ENCODE measurements at regions not wholly inside any gene's neighbourhood (a gene's known extent, or its start where the extent isn't known, plus 50 kb on each side); places are given as distances from the start of the nearest gene placed in this dataset.

DNA sequence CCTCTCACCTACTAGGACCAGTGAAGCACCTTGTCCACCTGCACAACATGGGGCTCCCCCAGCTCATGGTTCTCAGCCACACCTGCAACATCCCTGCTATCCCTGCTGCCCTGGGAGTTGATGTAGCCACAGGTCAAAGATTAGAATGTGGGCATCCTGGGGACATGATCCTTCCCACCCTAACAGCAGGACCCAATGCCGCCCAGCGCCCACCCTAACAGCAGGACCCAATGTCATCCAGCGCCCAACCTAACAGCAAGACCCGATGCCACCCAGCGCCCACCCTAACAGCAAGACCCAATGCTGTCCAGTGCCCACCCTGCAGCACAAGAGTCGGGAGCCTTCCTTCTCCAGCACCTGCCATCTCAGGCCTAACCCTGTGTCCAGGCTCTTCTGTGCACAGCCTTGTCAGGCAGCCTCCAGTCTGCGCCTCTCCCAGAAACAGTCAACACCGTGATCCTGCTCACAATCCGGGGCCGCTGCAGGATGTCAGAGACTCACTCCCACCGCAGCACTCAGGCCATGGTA lies 237.3 kb upstream of the SALL3 start:
- TF ChIP-seq RAD21 (conservative IDR thresholded peaks at IDR 0.05) (no peak), SMC3 (conservative IDR thresholded peaks at IDR 0.05; ENCODE audit: poor library complexity) (no peak), MXI1 (conservative IDR thresholded peaks at IDR 0.05; ENCODE audit: poor library complexity, severe bottlenecking) (no peak), EP300 (conservative IDR thresholded peaks at IDR 0.05; ENCODE audit: poor library complexity, severe bottlenecking) (no peak), TAF1 (IDR thresholded peaks at IDR 0.05; ENCODE audit: low read depth) (no peak), EZH2 (IDR thresholded peaks at IDR 0.05; ENCODE audit: borderline replicate concordance, insufficient read depth, low read length, poor library complexity, severe bottlenecking) (no peak), POLR2AphosphoS5 (IDR thresholded peaks at IDR 0.05) (no peak)
- TF ChIP-seq, protein P1, sequence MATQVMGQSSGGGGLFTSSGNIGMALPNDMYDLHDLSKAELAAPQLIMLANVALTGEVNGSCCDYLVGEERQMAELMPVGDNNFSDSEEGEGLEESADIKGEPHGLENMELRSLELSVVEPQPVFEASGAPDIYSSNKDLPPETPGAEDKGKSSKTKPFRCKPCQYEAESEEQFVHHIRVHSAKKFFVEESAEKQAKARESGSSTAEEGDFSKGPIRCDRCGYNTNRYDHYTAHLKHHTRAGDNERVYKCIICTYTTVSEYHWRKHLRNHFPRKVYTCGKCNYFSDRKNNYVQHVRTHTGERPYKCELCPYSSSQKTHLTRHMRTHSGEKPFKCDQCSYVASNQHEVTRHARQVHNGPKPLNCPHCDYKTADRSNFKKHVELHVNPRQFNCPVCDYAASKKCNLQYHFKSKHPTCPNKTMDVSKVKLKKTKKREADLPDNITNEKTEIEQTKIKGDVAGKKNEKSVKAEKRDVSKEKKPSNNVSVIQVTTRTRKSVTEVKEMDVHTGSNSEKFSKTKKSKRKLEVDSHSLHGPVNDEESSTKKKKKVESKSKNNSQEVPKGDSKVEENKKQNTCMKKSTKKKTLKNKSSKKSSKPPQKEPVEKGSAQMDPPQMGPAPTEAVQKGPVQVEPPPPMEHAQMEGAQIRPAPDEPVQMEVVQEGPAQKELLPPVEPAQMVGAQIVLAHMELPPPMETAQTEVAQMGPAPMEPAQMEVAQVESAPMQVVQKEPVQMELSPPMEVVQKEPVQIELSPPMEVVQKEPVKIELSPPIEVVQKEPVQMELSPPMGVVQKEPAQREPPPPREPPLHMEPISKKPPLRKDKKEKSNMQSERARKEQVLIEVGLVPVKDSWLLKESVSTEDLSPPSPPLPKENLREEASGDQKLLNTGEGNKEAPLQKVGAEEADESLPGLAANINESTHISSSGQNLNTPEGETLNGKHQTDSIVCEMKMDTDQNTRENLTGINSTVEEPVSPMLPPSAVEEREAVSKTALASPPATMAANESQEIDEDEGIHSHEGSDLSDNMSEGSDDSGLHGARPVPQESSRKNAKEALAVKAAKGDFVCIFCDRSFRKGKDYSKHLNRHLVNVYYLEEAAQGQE (IDR thresholded peaks at IDR 0.05; ENCODE audit: borderline replicate concordance): no peak
- TF ChIP-seq, protein P2, sequence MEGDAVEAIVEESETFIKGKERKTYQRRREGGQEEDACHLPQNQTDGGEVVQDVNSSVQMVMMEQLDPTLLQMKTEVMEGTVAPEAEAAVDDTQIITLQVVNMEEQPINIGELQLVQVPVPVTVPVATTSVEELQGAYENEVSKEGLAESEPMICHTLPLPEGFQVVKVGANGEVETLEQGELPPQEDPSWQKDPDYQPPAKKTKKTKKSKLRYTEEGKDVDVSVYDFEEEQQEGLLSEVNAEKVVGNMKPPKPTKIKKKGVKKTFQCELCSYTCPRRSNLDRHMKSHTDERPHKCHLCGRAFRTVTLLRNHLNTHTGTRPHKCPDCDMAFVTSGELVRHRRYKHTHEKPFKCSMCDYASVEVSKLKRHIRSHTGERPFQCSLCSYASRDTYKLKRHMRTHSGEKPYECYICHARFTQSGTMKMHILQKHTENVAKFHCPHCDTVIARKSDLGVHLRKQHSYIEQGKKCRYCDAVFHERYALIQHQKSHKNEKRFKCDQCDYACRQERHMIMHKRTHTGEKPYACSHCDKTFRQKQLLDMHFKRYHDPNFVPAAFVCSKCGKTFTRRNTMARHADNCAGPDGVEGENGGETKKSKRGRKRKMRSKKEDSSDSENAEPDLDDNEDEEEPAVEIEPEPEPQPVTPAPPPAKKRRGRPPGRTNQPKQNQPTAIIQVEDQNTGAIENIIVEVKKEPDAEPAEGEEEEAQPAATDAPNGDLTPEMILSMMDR (IDR thresholded peaks at IDR 0.05; ENCODE audit: poor library complexity, severe bottlenecking): no peak
- no peak overlapping the region for H3K9ac ChIP-seq (ENCODE audit: low read length)
- no peak overlapping the region for H2AFZ ChIP-seq (ENCODE audit: low read depth, low read length)

DNA sequence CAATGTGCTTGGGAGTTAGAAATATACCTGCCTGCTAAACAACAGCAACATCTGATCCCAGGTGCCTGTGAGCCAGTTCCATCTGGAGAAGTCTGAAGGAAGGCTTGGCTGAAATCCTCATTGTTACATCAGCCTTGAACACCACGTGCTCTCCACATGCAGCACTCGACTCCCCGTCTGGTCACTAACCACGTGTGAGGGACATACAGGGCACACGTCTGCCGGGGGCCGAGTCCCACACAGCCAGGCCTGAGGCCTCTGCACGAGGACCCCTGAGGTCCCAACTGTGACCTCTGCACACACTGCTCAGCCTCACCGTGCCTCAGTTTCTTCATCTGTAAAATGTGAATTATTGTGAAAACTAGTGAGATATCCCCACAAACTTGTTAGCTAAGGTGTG lies 236.5 kb upstream of the SALL3 start:
- Histone ChIP-seq H2AFZ (ENCODE audit: low read depth, low read length) (no peak overlapping the region), H3K79me2 (replicated peaks; ENCODE audit: insufficient read depth, low read length) (no peaks in the 10 kb centered on the region), H3F3A (ENCODE audit: insufficient read depth, low read length, poor library complexity, severe bottlenecking) (no peaks in the 10 kb centered on the region), H3K4me3 (ENCODE audit: low read length) (no peak overlapping the region), H3K27ac (ENCODE audit: low read length) (no peak overlapping the region), H3K36me3 (ENCODE audit: insufficient read depth, low read length) (no peaks in the 10 kb centered on the region), H3K9me3 (ENCODE audit: low read length) (no peaks in the 10 kb centered on the region), H3K4me2 (ENCODE audit: low read length) (no peak overlapping the region), H3K9me2 (ENCODE audit: insufficient read depth, low read length) (no peaks in the 10 kb centered on the region), H3K27me3 (ENCODE audit: insufficient read depth, low read depth, low read length) (no peaks in the 10 kb centered on the region), H3K9ac (ENCODE audit: low read length) (no peak overlapping the region), H4K20me1 (ENCODE audit: insufficient read depth) (no peaks in the 10 kb centered on the region)
- TF ChIP-seq, protein P1 (IDR thresholded peaks at IDR 0.05; ENCODE audit: borderline replicate concordance): no peak
- no peak for TF ChIP-seq MXI1 (conservative IDR thresholded peaks at IDR 0.05; ENCODE audit: poor library complexity, severe bottlenecking)
- no peak for TF ChIP-seq TAF1 (IDR thresholded peaks at IDR 0.05; ENCODE audit: low read depth)

More for the DNA sequence above, 237.3 kb upstream of the SALL3 start:
- H3K36me3 ChIP-seq (ENCODE audit: insufficient read depth, low read length): no peaks in the 10 kb centered on the region
- no peaks in the 10 kb centered on the region for H3K9me3 ChIP-seq (ENCODE audit: low read length)
- H3K27me3 ChIP-seq (ENCODE audit: insufficient read depth, low read depth, low read length): no peaks in the 10 kb centered on the region
- no peaks in the 10 kb centered on the region for H3K79me2 ChIP-seq (replicated peaks; ENCODE audit: insufficient read depth, low read length)
- H3K4me3 ChIP-seq (ENCODE audit: low read length): no peak overlapping the region
- H3F3A ChIP-seq (ENCODE audit: insufficient read depth, low read length, poor library complexity, severe bottlenecking): no peaks in the 10 kb centered on the region
- no peaks in the 10 kb centered on the region for H3K9me2 ChIP-seq (ENCODE audit: insufficient read depth, low read length)
- no peaks in the 10 kb centered on the region for H4K20me1 ChIP-seq (ENCODE audit: insufficient read depth)
- H3K27ac ChIP-seq (ENCODE audit: low read length): no peak overlapping the region
- H3K4me2 ChIP-seq (ENCODE audit: low read length): no peak overlapping the region
